ENCODE measurements at regions not wholly inside any gene's neighbourhood (a gene's known extent, or its start where the extent isn't known, plus 50 kb on each side); places are given as distances from the start of the nearest gene placed in this dataset.

DNA sequence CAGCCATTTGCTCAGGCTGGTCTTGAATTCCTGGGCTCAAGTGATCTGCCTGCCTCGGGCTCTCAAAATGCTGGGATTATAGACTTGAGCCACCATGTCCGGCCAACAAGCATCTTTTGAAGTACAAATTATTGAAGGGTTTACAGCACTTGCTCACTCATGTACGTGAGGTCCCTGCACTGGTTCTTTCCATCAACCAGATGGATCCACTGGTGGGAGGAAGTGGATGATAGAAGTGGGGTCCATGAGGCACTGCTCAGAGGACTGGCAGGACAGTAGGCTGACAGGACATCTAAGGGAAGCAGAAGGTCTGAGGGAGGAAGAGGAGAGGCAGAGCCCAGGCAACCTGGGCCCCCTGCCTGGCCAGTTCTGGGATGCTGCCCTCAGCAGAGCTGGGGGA, 109.2 kb upstream of the NXT1 start:
- intact Hi-C loops (cut with DNase I; ENCODE audit: low total_unique reads) = no loop called here
- no peaks in the 10 kb centered on the region for H3K9me3 ChIP-seq
- no peak overlapping the region for H3K4me3 ChIP-seq
- peaks cover 0 to 8% (median 0%) of the 10 kb centered on the region in 4 donors for H3K4me1 ChIP-seq
- TF ChIP-seq, protein P1, sequence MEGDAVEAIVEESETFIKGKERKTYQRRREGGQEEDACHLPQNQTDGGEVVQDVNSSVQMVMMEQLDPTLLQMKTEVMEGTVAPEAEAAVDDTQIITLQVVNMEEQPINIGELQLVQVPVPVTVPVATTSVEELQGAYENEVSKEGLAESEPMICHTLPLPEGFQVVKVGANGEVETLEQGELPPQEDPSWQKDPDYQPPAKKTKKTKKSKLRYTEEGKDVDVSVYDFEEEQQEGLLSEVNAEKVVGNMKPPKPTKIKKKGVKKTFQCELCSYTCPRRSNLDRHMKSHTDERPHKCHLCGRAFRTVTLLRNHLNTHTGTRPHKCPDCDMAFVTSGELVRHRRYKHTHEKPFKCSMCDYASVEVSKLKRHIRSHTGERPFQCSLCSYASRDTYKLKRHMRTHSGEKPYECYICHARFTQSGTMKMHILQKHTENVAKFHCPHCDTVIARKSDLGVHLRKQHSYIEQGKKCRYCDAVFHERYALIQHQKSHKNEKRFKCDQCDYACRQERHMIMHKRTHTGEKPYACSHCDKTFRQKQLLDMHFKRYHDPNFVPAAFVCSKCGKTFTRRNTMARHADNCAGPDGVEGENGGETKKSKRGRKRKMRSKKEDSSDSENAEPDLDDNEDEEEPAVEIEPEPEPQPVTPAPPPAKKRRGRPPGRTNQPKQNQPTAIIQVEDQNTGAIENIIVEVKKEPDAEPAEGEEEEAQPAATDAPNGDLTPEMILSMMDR (IDR thresholded peaks at IDR 0.05) = no peak
- H3K36me3 ChIP-seq = no peaks in the 10 kb centered on the region
- no peak for DNase-seq
- H3K27ac ChIP-seq = no peak overlapping the region
- H3K27me3 ChIP-seq = no peaks in the 10 kb centered on the region

DNA sequence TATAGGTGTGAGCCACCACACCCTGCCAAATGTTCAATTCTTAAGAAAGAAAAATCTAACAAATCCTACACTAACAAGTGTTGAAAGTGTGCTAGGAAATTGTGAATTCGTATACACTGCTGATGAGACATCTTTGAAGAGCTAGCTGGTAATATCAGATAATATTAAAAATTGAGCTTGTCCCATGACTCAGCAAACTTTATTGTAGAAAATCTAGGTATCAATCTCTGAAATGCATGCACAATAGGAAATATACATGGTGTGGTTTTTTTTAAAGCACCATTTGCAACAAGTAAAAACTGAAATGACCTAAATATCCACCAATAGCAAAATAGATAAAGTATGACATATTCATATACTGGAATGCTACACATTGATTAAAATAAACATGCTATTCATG, 110.1 kb upstream of the NXT1 start:
- Histone ChIP-seq H3K36me3 (no peaks in the 10 kb centered on the region), H3K27me3 (no peaks in the 10 kb centered on the region), H3K9me3 (no peaks in the 10 kb centered on the region), H3K27ac (no peak overlapping the region), H3K4me1 (peaks cover 0 to 8% (median 0%) of the 10 kb centered on the region in 4 donors), H3K4me3 (no peak overlapping the region)
- intact Hi-C loops (cut with DNase I; ENCODE audit: low total_unique reads) = no loop called here
- DNase-seq = no peak
- TF ChIP-seq, protein P1 (IDR thresholded peaks at IDR 0.05) = no peak

DNA sequence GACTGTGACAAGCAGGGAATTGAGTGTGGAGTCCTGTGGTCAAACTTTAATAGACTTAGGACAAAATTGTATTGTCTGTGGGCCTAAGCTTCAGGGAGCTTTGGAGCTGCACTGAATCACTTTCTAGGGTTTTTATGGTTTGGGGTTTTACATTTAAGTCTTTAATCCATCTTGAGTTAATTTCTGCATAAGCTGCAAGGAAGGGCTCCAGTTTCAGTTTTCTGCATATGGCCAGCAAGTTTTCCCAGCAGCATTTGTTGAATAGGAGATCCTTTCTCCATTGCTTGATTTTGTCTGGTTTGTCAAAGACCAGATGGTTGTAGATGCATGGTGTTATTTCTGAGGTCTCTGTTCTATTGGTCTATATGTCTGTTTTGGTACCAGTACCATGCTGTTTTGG, 113.4 kb upstream of the NXT1 start:
- DNase-seq = no peak
- intact Hi-C loops (cut with DNase I; ENCODE audit: low total_unique reads) = loop anchor here (10.0 kb wide), 1 partner anchor 72 kb away; no protein-coding TSS in a partner anchor
- Histone ChIP-seq H3K36me3 (no peaks in the 10 kb centered on the region), H3K27me3 (no peaks in the 10 kb centered on the region), H3K27ac (no peak overlapping the region), H3K9me3 (peaks cover 0 to 4% (median 0%) of the 10 kb centered on the region in 3 donors), H3K4me1 (no peaks in the 10 kb centered on the region), H3K4me3 (no peak overlapping the region)
- TF ChIP-seq, protein P1 (IDR thresholded peaks at IDR 0.05) = no peak

DNA sequence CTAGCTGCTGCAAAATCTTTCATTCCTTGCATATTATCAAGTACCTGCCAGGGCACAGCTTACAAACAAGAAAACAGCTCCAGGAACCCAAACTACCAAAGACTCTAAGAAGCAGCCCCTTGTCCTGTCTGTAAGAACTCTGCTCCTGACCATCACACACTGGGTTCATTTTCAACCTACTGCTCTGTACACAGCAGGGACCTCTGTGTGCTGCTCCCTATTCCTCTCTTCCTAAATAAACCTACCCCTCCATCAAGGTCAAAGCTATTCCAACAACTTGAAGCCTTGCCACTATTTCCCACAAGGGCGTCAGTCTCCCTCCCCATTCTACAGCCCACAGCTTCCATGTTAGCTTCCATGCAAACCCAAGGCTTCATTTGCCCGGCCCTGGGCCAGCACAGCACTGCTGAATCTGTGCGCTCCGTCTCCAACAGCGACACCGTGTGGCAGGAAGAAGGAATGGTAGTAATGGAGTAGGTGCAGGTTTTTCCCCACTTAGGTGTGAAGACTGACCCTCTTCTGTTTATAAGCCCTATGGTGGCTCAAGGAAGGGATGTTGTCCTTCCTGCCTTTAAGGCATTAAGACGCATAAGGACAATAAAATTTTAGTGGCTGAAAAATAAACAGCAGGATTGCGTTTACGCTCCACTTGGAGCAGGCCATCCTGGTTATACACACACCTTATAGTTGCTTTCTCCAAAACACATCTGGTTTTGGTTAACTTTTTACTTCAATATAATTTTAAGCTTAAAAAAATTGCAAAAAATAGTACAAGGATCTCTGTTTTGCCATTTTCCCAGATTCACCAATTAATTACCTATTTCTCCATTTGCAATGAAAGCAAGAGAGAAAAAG, 115.2 kb upstream of the NXT1 start:
- Histone ChIP-seq H3K27me3 (no peaks in the 10 kb centered on the region), H3K4me3 (no peak overlapping the region), H3K4me1 (peaks cover 0 to 5% (median 0%) of the 10 kb centered on the region in 4 donors), H3K36me3 (no peaks in the 10 kb centered on the region), H3K27ac (no peak overlapping the region), H3K9me3 (peaks cover 0 to 6% (median 0%) of the 10 kb centered on the region in 3 donors)
- intact Hi-C loops (cut with DNase I; ENCODE audit: low total_unique reads) = loop anchor here (10.0 kb wide), 1 partner anchor 71 kb away; no protein-coding TSS in a partner anchor
- peak; percentile 73 to 81 for DNase-seq
- TF ChIP-seq, protein P1 (IDR thresholded peaks at IDR 0.05) = peak; percentile 66 to 78

DNA sequence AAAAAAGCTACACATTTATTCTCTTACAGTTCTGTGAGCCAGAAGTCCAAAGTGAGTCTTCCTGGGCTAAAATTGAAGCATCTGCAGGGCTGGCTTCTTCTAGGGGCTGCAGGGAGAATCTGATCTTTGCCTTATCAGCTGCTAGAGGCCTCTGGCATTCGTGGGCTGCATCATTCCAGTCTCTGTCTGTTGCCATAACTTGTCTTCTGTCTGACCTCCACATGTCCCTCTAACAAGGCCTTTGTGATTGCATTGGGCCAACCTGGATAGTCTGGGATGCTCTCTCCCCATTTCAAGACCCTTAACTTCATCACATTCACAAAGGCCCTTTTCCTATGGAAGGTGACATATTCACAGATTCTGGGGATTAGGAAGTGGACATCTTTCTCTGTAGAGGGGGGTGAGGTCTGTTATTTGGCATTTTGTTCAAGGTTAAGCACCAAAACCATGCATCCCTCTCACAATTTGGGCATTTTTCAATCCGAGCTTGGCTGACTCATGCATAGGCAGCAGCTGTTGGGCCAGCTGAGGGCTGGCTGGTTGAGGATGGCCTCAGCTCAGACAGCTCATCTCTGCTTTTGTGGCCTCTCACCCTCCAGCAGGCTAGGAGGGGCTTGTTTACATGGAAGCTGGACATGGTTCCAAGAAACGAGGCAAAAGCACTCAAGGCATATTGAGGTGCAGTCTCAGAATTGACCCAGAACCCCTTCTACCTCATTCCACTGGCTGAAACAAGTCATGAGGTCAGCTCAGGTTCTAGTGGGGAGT, 116.1 kb upstream of the NXT1 start:
- intact Hi-C loops (cut with DNase I; ENCODE audit: low total_unique reads) = loop anchor here (5.0 to 10.0 kb wide), 3 partner anchors 70 to 542 kb away; partner anchors contain the start of gene THBD

More for the DNA sequence above, 116.1 kb upstream of the NXT1 start:
- Histone ChIP-seq H3K4me1 (peaks cover 0 to 5% (median 0%) of the 10 kb centered on the region in 4 donors), H3K27me3 (no peaks in the 10 kb centered on the region), H3K27ac (no peak overlapping the region), H3K36me3 (no peaks in the 10 kb centered on the region), H3K9me3 (peaks cover 0 to 6% (median 0%) of the 10 kb centered on the region in 3 donors), H3K4me3 (no peak overlapping the region)
- no peak for DNase-seq
- TF ChIP-seq, protein P1 (IDR thresholded peaks at IDR 0.05) = no peak

Measured in tibial artery (tissue), 4 donors.